Right atrium auricular region (tissue), 2 donors: ENCODE measurements at regions not wholly inside any gene's neighbourhood (a gene's known extent, or its start where the extent isn't known, plus 50 kb on each side); places are given as distances from the start of the nearest gene placed in this dataset.
A peak's percentile ranks its signal among the peaks of the same experiment; 100 is the strongest.

Experiments used
- DNase-seq: peaks from one replicate; pipeline ENCODE4 v3.0.0-alpha.2; 2019; ENCODE audit warnings: low spot score
- H3K27ac ChIP-seq, 2 donors: fragments of 200-600 bp; sonication (generic); 1 replicate in 1 of 2; 2 replicates in 1 of 2; pipeline ENCODE4 v1.5.1; 2016 to 2019
- H3K27me3 ChIP-seq, 2 donors: fragments of 200-600 bp; sonication (generic); one replicate each; pipeline versions ENCODE4 v1.5.1 to v1.6.0; 2017 to 2019
- H3K36me3 ChIP-seq: fragments of 200-600 bp; sonication (generic); one replicate; pipeline ENCODE4 v1.5.1; 2016
- H3K4me1 ChIP-seq, 2 donors: fragments of 200-600 bp; sonication (generic); one replicate each; pipeline versions ENCODE4 v1.5.1 to v1.6.0; 2017 to 2019
- H3K4me3 ChIP-seq, 2 donors: fragments of 200-600 bp; sonication (generic); 1 replicate in 1 of 2; 2 replicates in 1 of 2; pipeline ENCODE4 v1.5.1; 2017 to 2019; ENCODE audit warnings: mild to moderate bottlenecking in 1 of 2, moderate library complexity in 1 of 2
- H3K9me3 ChIP-seq, 2 donors: fragments of 200-600 bp; sonication (generic); one replicate each; pipeline ENCODE4 v1.5.1; 2019
- CTCF ChIP-seq, 2 donors: fragments of 200-600 bp; sonication (generic); IDR thresholded peaks; one replicate each; pipeline ENCODE4 v1.5.1; 2019; ENCODE audit warnings: antibody characterized with exemption in 2 of 2

GRCh38 chr20:48010623-48011022 lies 225.3 kb upstream of the SULF2 start:
- no peak for DNase-seq
- Histone ChIP-seq H3K27me3 (no peaks in the 10 kb centered on the region), H3K9me3 (peaks cover 5 to 13% of the 10 kb centered on the region in 2 donors), H3K4me1 (no peaks in the 10 kb centered on the region), H3K27ac (no peak overlapping the region), H3K36me3 (no peaks in the 10 kb centered on the region), H3K4me3 (no peak overlapping the region)
- no peak for TF ChIP-seq CTCF (IDR thresholded peaks at IDR 0.05)

- no peak for TF ChIP-seq CTCF (IDR thresholded peaks at IDR 0.05)
- DNase-seq, result peak; percentile 13
- Histone ChIP-seq H3K36me3 (no peaks in the 10 kb centered on the region), H3K4me3 (no peak overlapping the region), H3K27ac (no peak overlapping the region), H3K9me3 (peaks cover 5 to 13% of the 10 kb centered on the region in 2 donors), H3K27me3 (no peaks in the 10 kb centered on the region), H3K4me1 (no peaks in the 10 kb centered on the region)
Observed at GRCh38 chr20:48008850-48009515, 223.7 kb upstream of the SULF2 start.

- Histone ChIP-seq H3K27me3 (no peaks in the 10 kb centered on the region), H3K4me1 (no peaks in the 10 kb centered on the region), H3K27ac (no peak overlapping the region), H3K4me3 (no peak overlapping the region), H3K9me3 (peaks cover 3 to 13% of the 10 kb centered on the region in 2 donors), H3K36me3 (no peaks in the 10 kb centered on the region)
- DNase-seq, result no peak
- no peak for TF ChIP-seq CTCF (IDR thresholded peaks at IDR 0.05)
Observed at GRCh38 chr20:48007351-48007750, 222.1 kb upstream of the SULF2 start.

- Histone ChIP-seq H3K9me3 (peaks cover 0 to 7% of the 10 kb centered on the region in 2 donors), H3K36me3 (no peaks in the 10 kb centered on the region), H3K27ac (no peak overlapping the region), H3K27me3 (no peaks in the 10 kb centered on the region), H3K4me3 (no peak overlapping the region), H3K4me1 (no peaks in the 10 kb centered on the region)
- peak; percentile 30 for DNase-seq
- TF ChIP-seq CTCF (IDR thresholded peaks at IDR 0.05), result no peak
Observed at GRCh38 chr20:48006036-48006833, 221.0 kb upstream of the SULF2 start.

GRCh38 chr20:48003021-48003420 lies 217.7 kb upstream of the SULF2 start:
- H3K27ac ChIP-seq, result no peak overlapping the region
- no peak overlapping the region for H3K4me3 ChIP-seq
- H3K9me3 ChIP-seq, result peaks cover 0 to 7% of the 10 kb centered on the region in 2 donors
- no peaks in the 10 kb centered on the region for H3K4me1 ChIP-seq
- no peak for DNase-seq
- H3K36me3 ChIP-seq, result no peaks in the 10 kb centered on the region
- H3K27me3 ChIP-seq, result no peaks in the 10 kb centered on the region
- TF ChIP-seq CTCF (IDR thresholded peaks at IDR 0.05), result no peak
